T1000 (cell line): ENCODE measurements at regions not wholly inside any gene's neighbourhood (a gene's known extent, or its start where the extent isn't known, plus 50 kb on each side); places are given as distances from the start of the nearest gene placed in this dataset.
"Not testable (repeated sequence)": the region's sequence is repeated elsewhere in the genome, so short reads cannot be mapped to it uniquely, and the experiment has no call there.

Experiments used
- DNase-seq: peaks from one replicate; lab custom pipeline; 2025; ENCODE audit warnings: mixed read lengths; lab: John Stamatoyannopoulos, UW

GRCh38 chr5:101505891-101506570, 602.9 kb upstream of the ST8SIA4 start:
- DNase-seq, result no peak

- DNase-seq, result peak; percentile 4
Observed at GRCh38 chr5:101482931-101483330, 579.8 kb upstream of the ST8SIA4 start.

GRCh38 chr5:101473483-101473882, 570.4 kb upstream of the ST8SIA4 start:
- DNase-seq, result no peak

GRCh38 chr5:101461455-101461854, 558.4 kb upstream of the ST8SIA4 start:
- no peak for DNase-seq

- DNase-seq, result no peak
Observed at GRCh38 chr5:101458587-101458986, 555.5 kb upstream of the ST8SIA4 start.

- DNase-seq, result no peak
Observed at GRCh38 chr5:101455851-101456250, 552.8 kb upstream of the ST8SIA4 start.

GRCh38 chr5:101455048-101455447, 552.0 kb upstream of the ST8SIA4 start:
- no peak for DNase-seq

- DNase-seq, result not testable (repeated sequence)
Observed at GRCh38 chr5:101442281-101442680, 539.2 kb upstream of the ST8SIA4 start.

GRCh38 chr5:101440173-101440572, 537.1 kb upstream of the ST8SIA4 start:
- no peak for DNase-seq

GRCh38 chr5:101437351-101437750, 534.3 kb upstream of the ST8SIA4 start:
- DNase-seq, result no peak

- no peak for DNase-seq
Observed at GRCh38 chr5:101435768-101436167, 532.7 kb upstream of the ST8SIA4 start.

- no peak for DNase-seq
Observed at GRCh38 chr5:101431201-101431600, 528.1 kb upstream of the ST8SIA4 start.

- no peak for DNase-seq
Observed at GRCh38 chr5:101430551-101430950, 527.5 kb upstream of the ST8SIA4 start.

GRCh38 chr5:101429241-101429640, 526.2 kb upstream of the ST8SIA4 start:
- DNase-seq, result no peak

- DNase-seq, result no peak
Observed at GRCh38 chr5:101425339-101425859, 522.3 kb upstream of the ST8SIA4 start.

- DNase-seq, result no peak
Observed at GRCh38 chr5:101424530-101425175, 521.6 kb upstream of the ST8SIA4 start.

- no peak for DNase-seq
Observed at GRCh38 chr5:101418713-101419118, 515.6 kb upstream of the ST8SIA4 start.

- no peak for DNase-seq
Observed at GRCh38 chr5:101404531-101404930, 501.4 kb upstream of the ST8SIA4 start.

GRCh38 chr5:101393795-101394450, 490.8 kb upstream of the ST8SIA4 start:
- DNase-seq, result no peak

- peak; percentile 17 for DNase-seq
Observed at GRCh38 chr5:101390151-101390908, 487.2 kb upstream of the ST8SIA4 start.

GRCh38 chr5:101385276-101385675, 482.2 kb upstream of the ST8SIA4 start:
- no peak for DNase-seq

GRCh38 chr5:101370181-101370580, 467.1 kb upstream of the ST8SIA4 start:
- DNase-seq, result no peak
